Activated naive CD4-positive, alpha-beta T cell treated with anti-CD3 and anti-CD28 coated beads, Interleukin-2, amount 50 U/mL, for 72 hours (primary cell): ENCODE measurements at regions not wholly inside any gene's neighbourhood (a gene's known extent, or its start where the extent isn't known, plus 50 kb on each side); places are given as distances from the start of the nearest gene placed in this dataset.
"Not testable (repeated sequence)": the region's sequence is repeated elsewhere in the genome, so short reads cannot be mapped to it uniquely, and the experiment has no call there.

Experiments used
- ATAC-seq, 2 donors: fragments of 150-1000 bp; cut with Tn5 transposase; 2 replicates each; pipeline ENCODE4 v1.10.0; 2021; ENCODE audit warnings: mild to moderate bottlenecking in 2 of 2, moderate library complexity in 2 of 2
- DNase-seq, 2 donors: peaks; one replicate each; pipeline ENCODE4 v3.0.0; 2021 to 2022; ENCODE audit warnings: low spot score in 2 of 2
- H3K27ac Mint-ChIP-seq, 2 donors: one replicate each; pipeline ENCODE4 v1.8.0; 2022; ENCODE audit warnings: mild to moderate bottlenecking in 2 of 2, mixed read lengths in 2 of 2
- H3K36me3 Mint-ChIP-seq, 2 donors: one replicate each; pipeline ENCODE4 v1.8.0; 2022; ENCODE audit warnings: mixed read lengths in 2 of 2
- H3K9me3 Mint-ChIP-seq, 2 donors: one replicate each; pipeline ENCODE4 v1.8.0; 2022; ENCODE audit warnings: mixed read lengths in 2 of 2

DNA sequence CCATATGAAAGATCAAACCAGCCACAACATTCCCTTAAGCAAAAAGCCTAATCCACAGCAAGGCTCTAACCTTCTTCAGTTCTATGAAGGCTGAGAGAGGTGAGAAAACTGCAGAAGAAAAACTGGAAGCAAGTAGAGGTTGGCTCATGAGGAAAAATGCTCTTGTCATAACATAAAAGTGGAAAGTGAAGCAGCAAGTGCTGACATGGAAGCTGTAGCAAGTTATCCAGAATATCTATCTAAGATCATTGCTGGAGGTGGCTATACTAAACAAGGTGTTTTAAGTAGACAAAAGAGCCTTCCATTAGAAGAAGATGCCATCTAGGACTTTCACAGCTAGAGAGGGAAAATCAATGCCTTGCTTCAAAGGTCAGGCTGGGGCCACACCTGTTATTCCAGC lies 4756.2 kb upstream of the OR11H1 start:
- Mint-ChIP-seq H3K9me3 (peaks cover 15 to 27% of the 10 kb centered on the region in 2 donors), H3K36me3 (peaks cover 8 to 11% of the 10 kb centered on the region in 2 donors)
- not testable (repeated sequence) for DNase-seq, ATAC-seq, H3K27ac Mint-ChIP-seq

DNA sequence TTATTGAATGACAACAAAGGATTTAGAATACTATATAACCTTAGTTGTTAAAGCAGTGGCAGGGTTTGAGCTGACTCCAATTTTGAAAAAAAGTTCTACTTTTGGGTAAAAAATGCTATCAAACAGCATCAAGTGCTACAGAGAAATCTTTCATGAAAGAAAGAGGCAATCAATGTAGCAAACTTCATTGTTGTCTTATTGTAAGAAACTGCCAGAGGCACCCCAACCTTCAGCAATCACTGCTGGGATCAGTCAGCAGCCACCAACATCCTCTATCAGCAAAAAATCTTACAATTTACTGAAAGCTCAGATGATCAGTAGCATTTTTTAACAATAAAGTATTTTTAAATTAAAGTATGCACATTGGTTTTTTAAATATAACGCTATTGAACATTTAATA lies 4754.7 kb upstream of the OR11H1 start:
- peaks cover 19 to 23% of the 10 kb centered on the region in 2 donors for H3K9me3 Mint-ChIP-seq
- not testable (repeated sequence) for ATAC-seq, H3K36me3 Mint-ChIP-seq, DNase-seq, H3K27ac Mint-ChIP-seq

DNA sequence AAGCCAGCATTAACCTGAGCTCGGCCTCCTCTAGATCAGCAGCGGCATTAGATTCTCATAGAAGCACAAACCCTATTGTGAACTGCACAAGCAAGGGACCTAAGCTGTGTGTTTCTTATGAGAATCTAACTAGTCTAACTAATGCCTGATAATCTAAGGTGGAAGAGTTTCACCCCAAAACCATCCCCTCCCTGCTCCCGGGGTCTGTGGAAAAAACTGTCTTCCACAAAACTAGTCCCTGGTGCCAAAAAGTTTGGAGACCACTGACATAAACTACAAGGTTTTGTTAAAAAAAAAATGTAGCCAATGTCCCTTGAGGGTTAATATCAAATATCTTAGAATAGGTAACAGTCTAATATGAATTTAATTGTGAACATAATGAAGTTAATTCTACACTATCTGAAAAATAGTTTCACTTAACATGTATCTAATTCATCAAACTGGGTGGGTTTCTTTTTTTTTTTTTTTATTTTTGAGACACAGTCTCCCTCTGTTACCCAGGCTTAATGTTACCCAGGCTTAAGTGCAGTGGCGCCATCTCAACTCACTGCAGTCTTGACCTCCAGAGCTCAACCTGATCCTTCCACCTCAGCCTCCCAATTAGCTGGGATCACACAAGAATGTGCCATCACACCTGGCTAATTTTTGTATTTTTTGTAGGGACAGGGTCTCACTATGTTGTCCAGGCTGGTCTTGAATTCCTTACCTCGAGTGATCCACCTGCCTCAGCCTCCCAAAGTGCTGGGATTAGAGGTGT lies 4752.2 kb upstream of the OR11H1 start:
- H3K36me3 Mint-ChIP-seq: peaks cover 12% of the 10 kb centered on the region in 2 donors
- DNase-seq, H3K27ac Mint-ChIP-seq: not testable (repeated sequence)
- peaks cover 25 to 30% of the 10 kb centered on the region in 2 donors for H3K9me3 Mint-ChIP-seq
- peak in 1 of 2 donors; percentile 29 for ATAC-seq

DNA sequence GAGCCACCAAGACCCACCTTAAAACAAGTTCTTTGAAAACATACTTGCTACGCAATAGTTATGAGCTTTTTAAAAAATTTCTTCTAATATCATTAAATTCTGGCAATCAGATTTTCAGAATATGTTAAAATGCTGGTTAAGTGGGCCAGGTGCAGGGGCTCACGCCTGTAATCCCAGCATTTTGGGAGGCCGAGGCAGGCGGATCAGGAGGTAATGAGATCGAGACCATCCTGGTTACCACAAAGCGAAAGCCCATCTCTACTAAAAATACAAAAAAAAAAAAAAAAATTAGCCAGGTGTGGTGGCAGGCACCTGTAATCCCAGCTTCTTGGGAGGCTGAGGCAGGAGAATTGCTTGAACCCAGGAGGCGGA lies 4751.6 kb upstream of the OR11H1 start:
- not testable (repeated sequence) for H3K27ac Mint-ChIP-seq, ATAC-seq, DNase-seq
- Mint-ChIP-seq H3K9me3 (peaks cover 25 to 30% of the 10 kb centered on the region in 2 donors), H3K36me3 (peaks cover 12% of the 10 kb centered on the region in 2 donors)

DNA sequence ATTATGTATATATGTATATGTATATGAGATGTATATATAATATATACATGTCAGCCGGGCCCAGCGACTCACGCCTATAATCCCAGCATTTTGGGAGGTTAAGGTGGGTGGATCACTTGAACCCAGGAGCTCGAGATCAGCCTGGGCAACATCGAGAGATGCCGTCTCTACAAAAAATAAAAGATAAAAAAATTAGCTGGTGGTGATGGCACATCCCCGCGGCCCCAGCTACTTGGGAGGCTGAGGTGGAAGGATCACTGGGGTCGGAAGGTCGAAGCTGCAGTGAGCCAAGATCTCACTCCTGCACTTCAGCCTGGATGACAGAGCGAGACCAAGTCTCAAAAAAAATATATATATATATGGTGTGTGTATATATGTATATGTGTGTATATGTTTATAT lies 4750.3 kb upstream of the OR11H1 start:
- ATAC-seq, DNase-seq, H3K27ac Mint-ChIP-seq: not testable (repeated sequence)
- Mint-ChIP-seq H3K9me3 (peaks cover 29 to 30% of the 10 kb centered on the region in 2 donors), H3K36me3 (peaks cover 8 to 21% of the 10 kb centered on the region in 2 donors)

DNA sequence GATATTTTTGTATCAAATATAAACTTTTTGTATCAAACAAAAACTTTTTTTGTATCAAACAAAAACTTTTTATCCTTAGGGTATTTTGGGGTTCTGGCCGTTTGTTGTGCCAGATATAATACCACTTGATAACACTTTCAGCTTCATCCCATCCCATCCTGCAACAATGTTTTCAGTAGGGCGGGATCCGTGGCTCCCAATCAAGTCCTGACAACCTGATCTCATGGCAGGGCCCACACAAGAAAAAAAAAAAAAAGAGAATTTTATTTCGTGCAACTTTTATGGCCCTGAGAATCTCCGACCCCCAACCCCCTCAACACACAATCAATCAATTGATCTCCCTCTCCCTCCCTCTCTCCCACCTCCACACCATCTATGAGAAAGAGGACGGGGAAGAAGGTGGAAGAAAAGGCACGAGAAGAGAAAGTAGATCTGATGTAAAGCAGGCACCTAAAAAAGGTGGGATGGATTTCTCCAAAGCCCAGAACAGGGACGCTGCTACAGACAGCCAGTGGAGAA lies 4749.6 kb upstream of the OR11H1 start:
- peaks cover 6 to 23% of the 10 kb centered on the region in 2 donors for H3K36me3 Mint-ChIP-seq
- ATAC-seq: no peak
- peaks cover 25 to 30% of the 10 kb centered on the region in 2 donors for H3K9me3 Mint-ChIP-seq
- no peak overlapping the region for H3K27ac Mint-ChIP-seq
- no peak for DNase-seq

DNA sequence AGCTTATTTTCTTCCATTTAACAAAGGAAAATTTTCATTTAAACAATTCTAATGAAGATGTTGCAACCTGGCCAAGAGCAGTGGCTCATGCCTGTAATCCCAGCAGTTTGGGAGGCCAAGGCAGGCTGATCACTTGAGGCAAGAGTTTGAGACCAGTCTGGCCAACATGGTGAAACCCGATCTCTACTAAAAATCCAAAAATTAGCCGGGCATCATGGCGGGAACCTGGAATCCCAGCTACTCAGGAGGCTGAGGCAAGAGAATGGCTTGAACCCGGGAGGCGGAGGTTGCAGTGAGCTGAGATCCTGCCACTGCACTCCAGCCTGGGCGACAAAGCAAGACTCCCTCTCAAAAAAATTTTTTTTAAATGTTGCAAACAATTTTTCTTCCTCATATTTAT lies 4748.8 kb upstream of the OR11H1 start:
- DNase-seq: not testable (repeated sequence)
- H3K9me3 Mint-ChIP-seq: peaks cover 21 to 30% of the 10 kb centered on the region in 2 donors

DNA sequence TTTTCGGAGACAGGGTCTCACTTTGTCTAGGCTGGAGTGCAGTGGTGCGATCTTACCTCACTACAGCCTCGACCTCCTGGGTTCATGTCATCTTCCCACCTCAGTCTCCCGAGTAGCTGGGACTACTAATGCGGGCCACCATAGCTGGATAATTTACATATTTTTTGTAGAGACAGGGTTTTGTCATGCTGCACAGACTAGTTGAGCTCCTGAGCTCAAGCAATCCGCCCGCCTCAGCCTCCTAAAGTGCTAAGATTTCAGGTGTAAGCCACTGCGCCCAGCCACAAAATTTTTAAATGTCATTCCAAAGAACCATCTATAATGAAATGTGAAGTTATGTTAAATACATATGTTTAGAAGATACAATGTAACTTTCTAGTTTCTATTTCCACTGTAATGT lies 4747.7 kb upstream of the OR11H1 start:
- Mint-ChIP-seq H3K9me3 (peaks cover 18 to 29% of the 10 kb centered on the region in 2 donors), H3K36me3 (peaks cover 13 to 31% of the 10 kb centered on the region in 2 donors), H3K27ac (no peak overlapping the region)
- ATAC-seq: no peak
- no peak for DNase-seq

More for the DNA sequence above, 4748.8 kb upstream of the OR11H1 start:
- peaks cover 12 to 30% of the 10 kb centered on the region in 2 donors for H3K36me3 Mint-ChIP-seq
- H3K27ac Mint-ChIP-seq, ATAC-seq: not testable (repeated sequence)

DNA sequence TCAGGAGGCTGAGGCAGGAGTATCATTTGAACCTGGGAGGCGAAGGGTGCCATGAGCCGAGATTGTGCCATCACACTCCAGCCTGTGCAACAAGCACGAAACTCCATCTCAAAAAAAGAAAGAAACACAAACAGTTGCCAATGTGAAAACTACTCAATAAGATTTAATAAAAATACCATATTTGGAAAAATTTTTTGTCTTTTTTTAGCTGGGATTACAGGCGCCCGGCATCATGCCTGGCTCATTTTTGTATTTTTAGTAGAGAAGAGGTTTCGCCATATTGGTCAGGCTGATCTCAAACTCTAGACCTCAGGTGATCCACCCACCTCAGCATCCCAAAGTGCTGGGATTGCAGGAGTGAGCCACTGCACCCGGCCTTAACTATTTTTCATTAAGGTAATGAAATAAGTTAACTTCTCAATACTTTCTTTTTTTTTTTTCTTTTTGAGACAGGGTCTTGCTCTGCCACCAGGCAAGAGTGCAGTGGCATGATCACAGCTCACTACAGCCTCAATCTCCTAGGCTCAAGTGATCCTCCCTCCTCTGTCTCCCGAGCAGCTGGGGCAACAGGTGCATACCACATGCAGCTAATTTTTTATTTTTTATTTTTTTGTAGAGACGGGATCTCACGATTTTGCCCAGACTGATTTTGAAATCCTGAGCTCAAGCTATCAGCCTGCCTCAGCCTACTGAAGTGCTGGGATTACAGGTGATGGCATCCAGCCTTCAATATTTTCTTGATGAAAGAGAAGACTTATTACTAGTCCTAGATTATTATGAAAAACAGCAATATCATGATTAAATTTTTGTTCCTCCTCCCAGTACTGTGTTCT lies 4746.2 kb upstream of the OR11H1 start:
- H3K36me3 Mint-ChIP-seq: peaks cover 13 to 30% of the 10 kb centered on the region in 2 donors

More for the DNA sequence above, 4746.2 kb upstream of the OR11H1 start:
- ATAC-seq (no peak), DNase-seq (no peak)
- Mint-ChIP-seq H3K27ac (no peak overlapping the region), H3K9me3 (peaks cover 11 to 29% of the 10 kb centered on the region in 2 donors)
